ENCODE measurements at regions not wholly inside any gene's neighbourhood (a gene's known extent, or its start where the extent isn't known, plus 50 kb on each side); places are given as distances from the start of the nearest gene placed in this dataset.

DNA sequence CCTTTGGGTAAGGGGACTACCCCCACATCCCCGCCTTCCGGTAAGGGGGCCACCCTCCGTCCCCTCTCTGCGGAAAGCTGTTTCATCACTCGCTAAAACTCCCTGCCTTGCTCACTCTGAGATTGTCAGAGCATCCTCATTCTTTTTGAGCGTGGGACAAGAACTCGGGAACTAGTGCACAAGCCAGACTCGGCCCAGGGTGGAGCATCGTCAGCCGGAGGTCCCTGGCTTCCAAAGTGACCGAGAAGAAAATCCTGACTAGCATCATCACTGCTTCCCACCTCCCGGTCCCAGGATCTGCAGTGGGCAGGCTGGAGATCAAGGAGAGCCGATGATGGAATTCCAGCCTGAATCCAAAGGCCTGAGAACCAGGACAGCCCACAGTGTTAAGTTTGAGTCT is 380.3 kb downstream of the SEC14L1 start:
- intact Hi-C loops (cut with micrococcal nuclease) (no loop called here), in situ Hi-C loops (cut with MboI) (no loop called here)
- POLR2A ChIA-PET = interaction anchor here (0.7 to 0.9 kb wide), 2 partner anchors 8 to 193 kb away, joined by 3 read pairs; no protein-coding TSS in a partner anchor
- Histone ChIP-seq H3K4me1 (replicated peaks in 1 of 2; ENCODE audit: control insufficient read depth in 2 of 2, insufficient read depth in 2 of 2, low read length in 2 of 2) (no peaks in the 10 kb centered on the region; a peak in 1 of 5 replicates), H4K20me1 (replicated peaks; ENCODE audit: control insufficient read depth, insufficient read depth, low read length) (no peaks in the 10 kb centered on the region), H3K27ac (ENCODE audit: extremely low read depth, low read depth, low read length) (no peak overlapping the region), H3K36me3 (ENCODE audit: control insufficient read depth, insufficient read depth, low read length) (no peaks in the 10 kb centered on the region), H3K4me2 (ENCODE audit: insufficient read depth, low read length) (no peak overlapping the region), H3K9me3 (replicated peaks; ENCODE audit: control insufficient read depth, insufficient read depth, low read depth, low read length) (no peaks in the 10 kb centered on the region), H3K9ac (ENCODE audit: insufficient read depth in 1 of 2, low read depth in 2 of 2, low read length in 2 of 2) (no peak overlapping the region), H3K4me3 (no peak overlapping the region), H2AFZ (ENCODE audit: low read depth, low read length) (no peak overlapping the region), H3K27me3 (ENCODE audit: control insufficient read depth in 2 of 2, insufficient read depth in 2 of 2, low read length in 2 of 2) (peaks cover 11 to 44% of the 10 kb centered on the region in 2 experiments), H3K79me2 (ENCODE audit: control insufficient read depth, insufficient read depth, low read length) (no peaks in the 10 kb centered on the region), H3K9me1 (ENCODE audit: control insufficient read depth, insufficient read depth, low read length) (no peaks in the 10 kb centered on the region)
- no peak for TF ChIP-seq PYGO2 (tag; IDR thresholded peaks at IDR 0.05)
- FAIRE-seq (no peak), ATAC-seq (no peak), DNase-seq (ENCODE audit: extremely low read depth in 1 of 4, low spot score in 3 of 4) (no peak)
- no TSS peak for BruUV-seq (replicated peaks)
- 7% methylated on average over 10 of the region's 13 CpGs for WGBS (ENCODE audit: insufficient coverage, low coverage, missing lambda C conversion rate)
- CTCF ChIA-PET (ENCODE audit: low intra/inter-chr PET ratio) = no interaction called here

DNA sequence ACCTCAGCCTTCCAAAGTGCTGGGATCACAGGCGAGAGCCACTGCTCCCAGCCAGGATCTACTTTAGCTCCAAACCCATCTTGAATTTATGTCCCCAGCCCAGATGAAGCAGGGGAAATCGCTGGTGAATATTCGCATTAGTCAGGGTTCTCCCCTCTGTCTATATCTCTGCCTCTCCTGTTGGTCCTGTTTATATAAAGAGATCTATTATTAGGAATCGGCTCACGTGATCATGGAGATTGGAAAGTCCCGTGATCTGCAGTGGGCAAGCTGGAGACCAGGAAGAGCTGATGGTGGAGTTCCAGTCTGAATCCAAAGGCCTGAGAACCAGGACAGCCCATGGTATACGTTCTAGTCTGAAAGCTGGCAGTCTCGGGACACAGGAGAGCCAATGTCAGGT is 382.8 kb downstream of the SEC14L1 start:
- Histone ChIP-seq H3K4me2 (ENCODE audit: insufficient read depth, low read length) (no peak overlapping the region), H3K9me1 (ENCODE audit: control insufficient read depth, insufficient read depth, low read length) (no peaks in the 10 kb centered on the region), H3K9me3 (replicated peaks; ENCODE audit: control insufficient read depth, insufficient read depth, low read depth, low read length) (no peaks in the 10 kb centered on the region; the same call in 1 of the 2 replicates), H3K4me1 (replicated peaks in 1 of 2; ENCODE audit: control insufficient read depth in 2 of 2, insufficient read depth in 2 of 2, low read length in 2 of 2) (peaks cover 0 to 3% of the 10 kb centered on the region in 2 experiments; a peak in 1 of 5 replicates), H4K20me1 (replicated peaks; ENCODE audit: control insufficient read depth, insufficient read depth, low read length) (no peaks in the 10 kb centered on the region), H2AFZ (ENCODE audit: low read depth, low read length) (no peak overlapping the region), H3K4me3 (no peak overlapping the region), H3K27me3 (ENCODE audit: control insufficient read depth in 2 of 2, insufficient read depth in 2 of 2, low read length in 2 of 2) (peaks cover 11 to 48% of the 10 kb centered on the region in 2 experiments), H3K27ac (ENCODE audit: extremely low read depth, low read depth, low read length) (no peak overlapping the region), H3K36me3 (ENCODE audit: control insufficient read depth, insufficient read depth, low read length) (no peaks in the 10 kb centered on the region), H3K79me2 (ENCODE audit: control insufficient read depth, insufficient read depth, low read length) (no peaks in the 10 kb centered on the region), H3K9ac (ENCODE audit: insufficient read depth in 1 of 2, low read depth in 2 of 2, low read length in 2 of 2) (no peak overlapping the region; a peak in 1 of 4 replicates)
- ChIA-PET CTCF (ENCODE audit: low intra/inter-chr PET ratio) (no interaction called here), POLR2A (interaction anchor here (0.7 kb wide), 1 partner anchor 1840 kb away, joined by 4 read pairs; no protein-coding TSS in a partner anchor)
- no TSS peak for BruUV-seq (replicated peaks)
- FAIRE-seq (no peak), ATAC-seq (no peak), DNase-seq (ENCODE audit: extremely low read depth in 1 of 4, low spot score in 3 of 4) (no peak)
- TF ChIP-seq TFE3 (CRISPR knock-in tag; IDR thresholded peaks at IDR 0.05) (peak; percentile 17; the same call in 1 of the 2 replicates), PHF8 (IDR thresholded peaks at IDR 0.05; ENCODE audit: borderline replicate concordance, low read length) (no peak)
- in situ Hi-C loops (cut with MboI) (no loop called here), intact Hi-C loops (cut with micrococcal nuclease) (no loop called here)
- 3% methylated on average over 8 of the region's 8 CpGs for WGBS (ENCODE audit: insufficient coverage, low coverage, missing lambda C conversion rate)
